GM20000 (cell line): ENCODE measurements at regions not wholly inside any gene's neighbourhood (a gene's known extent, or its start where the extent isn't known, plus 50 kb on each side); places are given as distances from the start of the nearest gene placed in this dataset.
"Not testable (repeated sequence)": the region's sequence is repeated elsewhere in the genome, so short reads cannot be mapped to it uniquely, and the experiment has no call there.

Experiments used
- DNase-seq: peaks from one replicate; pipeline ENCODE4 v3.0.0; 2012; ENCODE audit warnings: low spot score
- CTCF ChIP-seq: IDR thresholded peaks from 2 replicates; pipeline ENCODE4 v1.5.1; 2012; ENCODE audit warnings: mild to moderate bottlenecking, control low read depth; ENCODE audit errors: extremely low read depth, missing control alignments

- TF ChIP-seq CTCF = no peak
Measured at GRCh38 chr5:36768450-36768849, 108.1 kb upstream of the NIPBL start.

GRCh38 chr5:36769129-36769770 lies 107.3 kb upstream of the NIPBL start:
- no peak for TF ChIP-seq CTCF
- no peak for DNase-seq

More at GRCh38 chr5:36768450-36768849, 108.1 kb upstream of the NIPBL start:
- no peak for DNase-seq

- no peak for DNase-seq
- no peak for TF ChIP-seq CTCF
Measured at GRCh38 chr5:36770125-36770524, 106.4 kb upstream of the NIPBL start.

- no peak for TF ChIP-seq CTCF
- no peak for DNase-seq
Measured at GRCh38 chr5:36772276-36773140, 104.1 kb upstream of the NIPBL start.

GRCh38 chr5:36777105-36777757 lies 99.3 kb upstream of the NIPBL start:
- no peak for TF ChIP-seq CTCF
- peak; percentile 20 for DNase-seq

- TF ChIP-seq CTCF = no peak
Measured at GRCh38 chr5:36778336-36778735, 98.2 kb upstream of the NIPBL start.

GRCh38 chr5:36782612-36783011 lies 94.0 kb upstream of the NIPBL start:
- not testable (repeated sequence) for DNase-seq

More at GRCh38 chr5:36778336-36778735, 98.2 kb upstream of the NIPBL start:
- no peak for DNase-seq
